Tibial nerve (tissue), 3 donors: ENCODE measurements at regions not wholly inside any gene's neighbourhood (a gene's known extent, or its start where the extent isn't known, plus 50 kb on each side); places are given as distances from the start of the nearest gene placed in this dataset.

Experiments used
- CTCF ChIP-seq, 5 experiments: fragments of 200-600 bp in 3 of 5; fragments of 450-650 bp in 2 of 5; sonication (generic) in 3 of 5; IDR thresholded peaks; one replicate each; pipeline ENCODE4 v1.5.1; 2016 to 2019; ENCODE audit warnings: antibody characterized with exemption in 5 of 5, mild to moderate bottlenecking in 3 of 5, moderate library complexity in 2 of 5
- POLR2A ChIP-seq, 2 donors: fragments of 450-650 bp; IDR thresholded peaks; one replicate each; pipeline ENCODE4 v1.6.1; 2017; ENCODE audit warnings: antibody characterized with exemption in 2 of 2, mild to moderate bottlenecking in 2 of 2, moderate library complexity in 2 of 2

GRCh38 chr10:105964009-105964408, 1200.5 kb downstream of the SORCS1 start:
- TF ChIP-seq CTCF (IDR thresholded peaks at IDR 0.05), result no peak
- no peak for TF ChIP-seq POLR2A (IDR thresholded peaks at IDR 0.05)
